C4-2B (cell line): ENCODE measurements at regions not wholly inside any gene's neighbourhood (a gene's known extent, or its start where the extent isn't known, plus 50 kb on each side); places are given as distances from the start of the nearest gene placed in this dataset.
"Not testable (repeated sequence)": the region's sequence is repeated elsewhere in the genome, so short reads cannot be mapped to it uniquely, and the experiment has no call there.

Source experiments
- H3K27ac ChIP-seq: fragments of 450-650 bp; 2 replicates; pipeline ENCODE4 v1.5.1; 2017
- ZFX ChIP-seq: fragments of 450-650 bp; IDR thresholded peaks from 2 replicates; pipeline ENCODE4 v1.6.1; 2017
- TF ChIP-seq, protein P1 (sequence below): fragments of 450-650 bp; conservative IDR thresholded peaks from 2 replicates; pipeline ENCODE4 v1.5.1; 2017; ENCODE audit warnings: mild to moderate bottlenecking

DNA sequence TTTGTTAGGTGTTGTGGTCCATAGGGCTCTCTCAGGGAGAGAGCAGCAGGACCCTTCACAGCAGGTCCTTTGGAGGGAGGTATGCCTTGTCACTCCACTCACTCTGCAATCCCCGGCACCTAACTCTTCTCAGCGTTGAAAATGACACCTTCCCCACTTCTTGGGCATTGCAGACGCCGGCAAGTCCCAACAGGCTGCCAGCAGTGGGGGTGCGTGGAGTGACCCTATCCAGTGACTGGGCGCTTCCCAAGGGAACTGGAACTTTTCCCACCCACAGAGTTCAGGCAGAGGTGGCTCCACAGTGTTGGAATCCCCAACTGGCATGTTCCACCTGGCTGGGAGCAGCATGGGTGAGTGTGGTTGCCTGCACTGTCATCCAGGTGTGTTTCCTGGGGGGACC, 705.1 kb upstream of the FRG1 start:
- no peak overlapping the region for H3K27ac ChIP-seq
- TF ChIP-seq, protein P1, sequence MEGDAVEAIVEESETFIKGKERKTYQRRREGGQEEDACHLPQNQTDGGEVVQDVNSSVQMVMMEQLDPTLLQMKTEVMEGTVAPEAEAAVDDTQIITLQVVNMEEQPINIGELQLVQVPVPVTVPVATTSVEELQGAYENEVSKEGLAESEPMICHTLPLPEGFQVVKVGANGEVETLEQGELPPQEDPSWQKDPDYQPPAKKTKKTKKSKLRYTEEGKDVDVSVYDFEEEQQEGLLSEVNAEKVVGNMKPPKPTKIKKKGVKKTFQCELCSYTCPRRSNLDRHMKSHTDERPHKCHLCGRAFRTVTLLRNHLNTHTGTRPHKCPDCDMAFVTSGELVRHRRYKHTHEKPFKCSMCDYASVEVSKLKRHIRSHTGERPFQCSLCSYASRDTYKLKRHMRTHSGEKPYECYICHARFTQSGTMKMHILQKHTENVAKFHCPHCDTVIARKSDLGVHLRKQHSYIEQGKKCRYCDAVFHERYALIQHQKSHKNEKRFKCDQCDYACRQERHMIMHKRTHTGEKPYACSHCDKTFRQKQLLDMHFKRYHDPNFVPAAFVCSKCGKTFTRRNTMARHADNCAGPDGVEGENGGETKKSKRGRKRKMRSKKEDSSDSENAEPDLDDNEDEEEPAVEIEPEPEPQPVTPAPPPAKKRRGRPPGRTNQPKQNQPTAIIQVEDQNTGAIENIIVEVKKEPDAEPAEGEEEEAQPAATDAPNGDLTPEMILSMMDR: no peak
- TF ChIP-seq ZFX: no peak

DNA sequence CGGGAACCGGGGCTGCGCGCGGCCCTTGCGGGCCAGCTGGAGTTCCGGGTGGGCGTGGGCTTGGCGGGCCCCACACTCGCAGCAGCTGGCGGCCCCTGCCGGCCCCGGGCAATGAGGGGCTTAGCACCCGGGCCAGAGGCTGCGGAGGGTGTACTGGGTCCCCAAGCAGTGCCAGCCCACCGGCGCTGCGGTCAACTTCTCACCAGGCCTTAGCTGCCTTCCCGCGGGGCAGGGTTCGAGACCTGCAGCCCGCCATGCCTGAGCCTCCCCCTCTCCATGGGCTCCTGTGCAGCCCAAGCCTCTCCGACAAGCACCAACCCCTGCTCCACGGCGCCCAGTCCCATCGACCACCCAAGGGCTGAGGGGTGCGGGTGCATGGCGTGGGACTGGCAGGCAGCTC, 704.4 kb upstream of the FRG1 start:
- H3K27ac ChIP-seq: not testable (repeated sequence)

DNA sequence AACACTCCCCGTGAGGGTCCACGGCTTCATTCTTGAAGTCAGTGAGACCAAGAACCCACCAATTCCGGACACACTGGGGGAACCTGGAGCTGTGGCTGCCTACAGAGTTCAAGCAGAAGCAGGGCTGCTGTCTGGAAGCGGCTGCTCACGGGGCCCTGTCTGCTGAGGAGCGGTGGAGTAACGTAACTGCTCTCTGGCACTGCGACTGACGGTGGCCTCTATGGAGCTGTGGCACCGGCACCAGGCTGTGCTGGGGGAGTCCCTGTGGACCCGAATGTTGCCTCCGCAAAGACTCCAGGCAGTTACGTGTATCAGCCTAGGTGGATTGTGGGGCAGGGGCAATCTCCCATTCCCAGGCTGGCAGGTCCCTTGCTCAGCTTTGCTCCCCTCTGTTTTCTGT, 703.3 kb upstream of the FRG1 start:
- H3K27ac ChIP-seq: no peak overlapping the region
- TF ChIP-seq ZFX: no peak
- TF ChIP-seq, protein P1: no peak

DNA sequence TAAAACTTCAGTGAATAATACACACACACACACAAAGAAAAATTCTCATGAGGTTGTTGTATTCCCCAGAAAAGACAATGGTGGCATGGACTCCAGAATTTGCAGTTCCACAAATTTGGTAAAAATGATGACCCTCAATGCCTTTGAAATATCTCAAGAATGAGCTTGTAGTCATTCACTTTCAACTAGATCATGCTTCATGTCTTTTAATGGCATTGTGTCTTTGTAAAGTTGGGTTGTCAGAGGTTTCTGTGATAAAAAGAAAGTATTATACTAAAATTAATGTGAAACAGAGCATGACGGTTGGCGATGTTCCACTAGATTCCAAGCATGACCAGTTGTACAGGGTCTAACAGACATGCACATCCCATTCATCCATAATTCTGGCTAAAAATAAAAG, 685.0 kb upstream of the FRG1 start:
- TF ChIP-seq, protein P1: no peak
- no peak for TF ChIP-seq ZFX
- no peak overlapping the region for H3K27ac ChIP-seq

DNA sequence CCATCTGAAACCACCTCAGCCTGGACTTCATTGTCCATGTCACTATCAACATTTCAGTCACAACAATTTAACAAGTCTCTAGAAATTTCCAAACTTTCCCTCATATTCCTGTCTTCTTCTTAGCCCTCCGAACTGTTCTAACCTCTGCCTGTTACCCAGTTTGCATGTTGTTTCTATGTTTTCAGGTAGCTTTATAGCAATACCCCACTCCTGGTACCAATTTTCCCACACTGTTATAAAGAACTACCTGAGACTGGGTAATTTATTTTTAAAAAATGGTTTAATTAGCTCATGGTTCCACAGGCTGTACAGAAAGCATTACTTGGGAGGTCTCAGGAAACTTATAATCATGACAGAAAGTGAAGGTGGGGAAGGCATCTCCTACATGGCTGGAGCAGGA, 679.2 kb upstream of the FRG1 start:
- H3K27ac ChIP-seq: no peak overlapping the region
- TF ChIP-seq ZFX: no peak
- TF ChIP-seq, protein P1: no peak

DNA sequence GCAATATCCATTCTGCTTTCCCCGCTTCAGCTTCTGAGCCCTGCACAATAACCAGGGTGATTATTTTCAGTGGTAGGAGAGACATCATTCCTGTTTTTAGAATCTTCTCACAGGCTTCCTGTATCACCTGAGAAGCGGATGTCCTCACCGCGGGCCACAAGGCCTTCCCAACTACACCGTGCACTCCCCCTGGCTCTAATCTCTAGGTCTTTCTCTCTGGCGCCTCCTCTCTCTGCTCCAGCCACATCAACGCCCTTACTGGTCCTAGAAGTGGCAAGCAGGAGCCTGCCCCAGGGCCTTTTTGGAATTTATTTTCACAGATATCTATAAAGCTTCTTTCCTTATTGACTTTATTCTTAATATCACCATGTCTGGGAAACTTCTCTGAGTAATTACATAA, 675.2 kb upstream of the FRG1 start:
- no peak overlapping the region for H3K27ac ChIP-seq
- no peak for TF ChIP-seq ZFX
- TF ChIP-seq, protein P1: no peak

DNA sequence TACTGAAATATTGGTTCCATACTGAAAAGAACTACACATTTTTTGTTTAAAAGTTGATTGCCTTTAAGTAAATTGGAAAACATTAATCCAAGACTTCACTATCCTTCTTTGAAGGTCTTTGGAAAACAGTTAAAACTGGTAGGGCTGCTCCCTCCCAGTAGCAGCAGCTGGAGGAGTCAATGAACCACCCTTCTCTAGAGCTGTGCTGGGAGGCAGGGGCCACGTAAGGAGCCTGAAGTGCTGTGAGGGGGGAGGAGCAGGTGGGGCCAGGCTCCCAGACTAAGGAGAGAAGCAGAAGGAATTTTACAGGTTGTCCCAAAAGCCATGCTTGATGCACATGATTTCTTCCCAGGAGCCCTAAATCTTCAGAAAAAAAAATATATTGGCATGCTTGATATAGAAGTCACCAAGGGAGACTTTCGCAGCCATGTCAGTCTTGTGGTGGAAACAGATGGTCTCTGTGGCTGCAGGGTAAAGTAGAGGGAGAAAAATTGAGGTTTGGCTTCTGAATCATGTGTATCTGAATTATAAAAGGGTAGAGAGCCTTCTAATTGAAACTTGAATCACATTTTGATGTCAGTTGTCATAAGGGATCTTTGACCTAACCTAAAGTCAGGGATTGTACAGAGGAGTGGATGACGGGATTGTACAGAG, 673.2 kb upstream of the FRG1 start:
- TF ChIP-seq, protein P1: no peak
- TF ChIP-seq ZFX: no peak
- no peak overlapping the region for H3K27ac ChIP-seq

DNA sequence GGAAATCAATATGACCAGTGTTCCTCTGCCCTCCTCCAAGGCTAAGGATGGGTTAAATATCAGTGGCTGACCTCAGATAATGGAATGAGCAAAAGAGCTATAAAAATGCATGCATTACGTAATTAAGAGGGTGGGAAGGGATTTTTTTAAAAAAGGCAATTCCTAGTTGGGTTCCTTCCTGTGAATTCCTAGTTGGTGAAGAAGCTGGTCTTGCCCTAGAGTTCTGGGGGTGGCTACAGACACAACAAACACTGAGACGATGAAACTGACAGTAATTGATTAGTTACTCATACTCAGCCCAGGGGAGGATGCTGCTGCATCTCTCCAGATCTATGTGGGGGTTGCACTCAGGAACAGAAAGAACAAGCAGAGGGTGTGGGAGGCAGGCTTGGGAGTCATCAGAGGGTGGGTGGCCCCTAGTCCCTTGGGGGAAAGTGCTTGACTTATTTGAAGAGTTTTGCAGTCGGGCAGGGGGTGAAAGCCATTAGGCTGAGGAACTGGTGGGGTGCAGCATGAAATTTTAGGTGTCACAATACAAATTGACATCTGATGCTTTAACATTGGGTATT, 662.0 kb upstream of the FRG1 start:
- H3K27ac ChIP-seq: no peak overlapping the region
- no peak for TF ChIP-seq ZFX
- TF ChIP-seq, protein P1: no peak
